ENCODE measurements at regions not wholly inside any gene's neighbourhood (a gene's known extent, or its start where the extent isn't known, plus 50 kb on each side); places are given as distances from the start of the nearest gene placed in this dataset.

DNA sequence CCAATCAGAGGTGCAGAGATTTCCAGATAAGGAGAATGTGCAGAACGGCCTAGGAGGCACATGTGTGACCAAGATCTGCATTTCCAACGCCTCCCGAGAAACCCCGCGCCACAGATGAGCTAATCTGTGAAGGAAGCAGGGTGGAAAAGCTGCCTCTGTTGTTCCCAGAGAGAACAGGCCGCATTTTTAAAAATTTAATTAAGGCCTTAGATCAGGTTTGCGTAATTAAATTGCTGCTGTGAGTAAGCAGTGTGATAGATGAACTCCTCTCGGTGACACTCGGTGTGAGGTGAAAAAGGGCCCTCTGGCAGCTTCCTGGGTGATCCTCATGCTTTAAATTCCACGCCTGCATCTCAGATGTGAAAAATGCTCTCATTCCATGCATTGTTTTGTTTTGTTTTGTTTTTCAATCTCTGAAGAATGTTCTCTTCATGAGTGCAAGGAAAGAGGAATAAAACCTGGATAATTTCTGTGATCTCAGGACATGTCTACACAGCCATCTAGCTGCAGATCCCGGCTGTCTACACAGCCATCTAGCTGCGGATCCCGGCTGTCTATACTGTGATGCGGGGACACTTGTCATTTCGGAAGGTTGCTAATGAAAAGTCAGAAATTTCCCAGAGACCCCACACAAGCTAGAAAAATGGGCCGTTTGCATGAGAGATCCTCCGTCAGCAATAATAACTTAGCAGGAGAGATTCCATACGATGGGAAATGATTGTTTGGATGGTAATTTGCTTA is 1398.9 kb downstream of the BRD1 start:
- TF ChIP-seq PHF21A (CRISPR knock-in tag; IDR thresholded peaks at IDR 0.05) (no peak), DR1 (CRISPR knock-in tag; IDR thresholded peaks at IDR 0.05) (no peak), MXI1 (IDR thresholded peaks at IDR 0.05; ENCODE audit: borderline replicate concordance, low read depth, low read length) (no peak), BCL6 (CRISPR knock-in tag; IDR thresholded peaks at IDR 0.05) (no peak), PHB2 (IDR thresholded peaks at IDR 0.05; ENCODE audit: partially characterized antibody) (no peak), MTF2 (CRISPR knock-in tag; IDR thresholded peaks at IDR 0.05; ENCODE audit: borderline replicate concordance) (no peak)
- TF ChIP-seq, protein P1, sequence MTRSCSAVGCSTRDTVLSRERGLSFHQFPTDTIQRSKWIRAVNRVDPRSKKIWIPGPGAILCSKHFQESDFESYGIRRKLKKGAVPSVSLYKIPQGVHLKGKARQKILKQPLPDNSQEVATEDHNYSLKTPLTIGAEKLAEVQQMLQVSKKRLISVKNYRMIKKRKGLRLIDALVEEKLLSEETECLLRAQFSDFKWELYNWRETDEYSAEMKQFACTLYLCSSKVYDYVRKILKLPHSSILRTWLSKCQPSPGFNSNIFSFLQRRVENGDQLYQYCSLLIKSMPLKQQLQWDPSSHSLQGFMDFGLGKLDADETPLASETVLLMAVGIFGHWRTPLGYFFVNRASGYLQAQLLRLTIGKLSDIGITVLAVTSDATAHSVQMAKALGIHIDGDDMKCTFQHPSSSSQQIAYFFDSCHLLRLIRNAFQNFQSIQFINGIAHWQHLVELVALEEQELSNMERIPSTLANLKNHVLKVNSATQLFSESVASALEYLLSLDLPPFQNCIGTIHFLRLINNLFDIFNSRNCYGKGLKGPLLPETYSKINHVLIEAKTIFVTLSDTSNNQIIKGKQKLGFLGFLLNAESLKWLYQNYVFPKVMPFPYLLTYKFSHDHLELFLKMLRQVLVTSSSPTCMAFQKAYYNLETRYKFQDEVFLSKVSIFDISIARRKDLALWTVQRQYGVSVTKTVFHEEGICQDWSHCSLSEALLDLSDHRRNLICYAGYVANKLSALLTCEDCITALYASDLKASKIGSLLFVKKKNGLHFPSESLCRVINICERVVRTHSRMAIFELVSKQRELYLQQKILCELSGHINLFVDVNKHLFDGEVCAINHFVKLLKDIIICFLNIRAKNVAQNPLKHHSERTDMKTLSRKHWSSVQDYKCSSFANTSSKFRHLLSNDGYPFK (CRISPR knock-in tag; IDR thresholded peaks at IDR 0.05; ENCODE audit: borderline replicate concordance), result no peak
- WGBS (ENCODE audit: low lambda C conversion rate), result 5% methylated on average over 15 of the region's 18 CpGs
- intact Hi-C loops (cut with micrococcal nuclease; ENCODE audit: unreplicated experiment), result no loop called here
- no TSS peak for BruUV-seq (replicated peaks)
- FAIRE-seq, result no peak
- ChIA-PET CTCF (ENCODE audit: low intra/inter-chr PET ratio, low total read pairs) (no interaction called here), POLR2A (no interaction called here)
- Histone ChIP-seq H3K9ac (ENCODE audit: insufficient read depth, low read depth, low read length) (no peak overlapping the region), H3K79me2 (ENCODE audit: insufficient read depth, low read length) (no peaks in the 10 kb centered on the region), H3K27ac (ENCODE audit: extremely low read length, insufficient read depth, low read length) (no peak overlapping the region), H3K4me1 (ENCODE audit: insufficient read depth, low read length) (no peaks in the 10 kb centered on the region), H3K4me3 (replicated peaks in 1 of 3; ENCODE audit: insufficient read depth in 1 of 3, low read depth in 2 of 3, low read length in 3 of 3) (no peak overlapping the region), H3K36me3 (replicated peaks in 1 of 2; ENCODE audit: control insufficient read depth in 1 of 2, insufficient read depth in 2 of 2, low read length in 2 of 2) (no peaks in the 10 kb centered on the region), H2AFZ (ENCODE audit: low read length) (no peak overlapping the region), H4K20me1 (ENCODE audit: insufficient read depth, low read length) (0 out of 2 replicates have a peak, but pooled peaks cover 4% of the 10 kb centered on the region), H3K4me2 (ENCODE audit: low read depth, low read length) (no peak overlapping the region), H3K9me3 (ENCODE audit: low read length) (no peaks in the 10 kb centered on the region), H3K27me3 (ENCODE audit: control insufficient read depth in 1 of 2, insufficient read depth in 2 of 2, low read length in 2 of 2) (peaks cover 14 to 81% of the 10 kb centered on the region in 2 experiments; a peak in 4 of 5 replicates)
- in situ Hi-C loops (cut with HindIII; ENCODE audit: extremely low pct_ligation_motif_present, low pct_unique_long_range_greater_than_20kb), result no loop called here
- no peak for DNase-seq (ENCODE audit: low spot score)
- no peak for ATAC-seq

Measured in HepG2 (cell line).